SKM-1 (cell line): ENCODE measurements at regions not wholly inside any gene's neighbourhood (a gene's known extent, or its start where the extent isn't known, plus 50 kb on each side); places are given as distances from the start of the nearest gene placed in this dataset.
"Not testable (repeated sequence)": the region's sequence is repeated elsewhere in the genome, so short reads cannot be mapped to it uniquely, and the experiment has no call there.

Experiments
- DNase-seq: peaks from one replicate; lab custom pipeline; 2025; ENCODE audit not compliant: unreplicated experiment; lab: John Stamatoyannopoulos, UW

- DNase-seq: no peak
Observed at GRCh38 chr7:155227788-155228458, 69.8 kb upstream of the INSIG1 start.

GRCh38 chr7:155228459-155228845 lies 69.2 kb upstream of the INSIG1 start:
- DNase-seq: no peak

GRCh38 chr7:155228894-155229293 lies 68.8 kb upstream of the INSIG1 start:
- no peak for DNase-seq

- DNase-seq: no peak
Observed at GRCh38 chr7:155229548-155230168, 68.0 kb upstream of the INSIG1 start.

GRCh38 chr7:155230169-155230593 lies 67.5 kb upstream of the INSIG1 start:
- DNase-seq: no peak

GRCh38 chr7:155231241-155231800 lies 66.4 kb upstream of the INSIG1 start:
- DNase-seq: no peak

GRCh38 chr7:155231941-155232340 lies 65.7 kb upstream of the INSIG1 start:
- DNase-seq: no peak

- no peak for DNase-seq
Observed at GRCh38 chr7:155232911-155233310, 64.8 kb upstream of the INSIG1 start.

GRCh38 chr7:155233311-155234157 lies 64.1 kb upstream of the INSIG1 start:
- no peak for DNase-seq

- DNase-seq: no peak
Observed at GRCh38 chr7:155234158-155234492, 63.6 kb upstream of the INSIG1 start.

GRCh38 chr7:155234950-155235789 lies 62.5 kb upstream of the INSIG1 start:
- DNase-seq: no peak

GRCh38 chr7:155236386-155236785 lies 61.3 kb upstream of the INSIG1 start:
- DNase-seq: no peak

- no peak for DNase-seq
Observed at GRCh38 chr7:155237297-155237696, 60.4 kb upstream of the INSIG1 start.

GRCh38 chr7:155237730-155238129 lies 59.9 kb upstream of the INSIG1 start:
- no peak for DNase-seq

GRCh38 chr7:155239431-155240087 lies 58.1 kb upstream of the INSIG1 start:
- DNase-seq: not testable (repeated sequence)

GRCh38 chr7:155244675-155245074 lies 53.0 kb upstream of the INSIG1 start:
- no peak for DNase-seq

- no peak for DNase-seq
Observed at GRCh38 chr7:155247479-155248365, 50.0 kb upstream of the INSIG1 start.
